ENCODE measurements at regions not wholly inside any gene's neighbourhood (a gene's known extent, or its start where the extent isn't known, plus 50 kb on each side); places are given as distances from the start of the nearest gene placed in this dataset.
A peak's percentile ranks its signal among the peaks of the same experiment; 100 is the strongest.

- no peak for DNase-seq (ENCODE audit: low read depth in 3 of 3)
Observed at GRCh38 chr3:160130071-160130470, 95.2 kb upstream of the C3orf80 start.

GRCh38 chr3:160130950-160131349, 94.3 kb upstream of the C3orf80 start:
- DNase-seq (ENCODE audit: low read depth in 3 of 3) = no peak

- no peak for DNase-seq (ENCODE audit: low read depth in 3 of 3)
Observed at GRCh38 chr3:160132226-160132625, 93.0 kb upstream of the C3orf80 start.

GRCh38 chr3:160133757-160134156, 91.5 kb upstream of the C3orf80 start:
- no peak for DNase-seq (ENCODE audit: low read depth in 3 of 3)

- no peak for DNase-seq (ENCODE audit: low read depth in 3 of 3)
Observed at GRCh38 chr3:160134454-160134853, 90.8 kb upstream of the C3orf80 start.

GRCh38 chr3:160134964-160135363, 90.3 kb upstream of the C3orf80 start:
- DNase-seq (ENCODE audit: low read depth in 3 of 3) = no peak

GRCh38 chr3:160135851-160136250, 89.4 kb upstream of the C3orf80 start:
- no peak for DNase-seq (ENCODE audit: low read depth in 3 of 3)

- DNase-seq (ENCODE audit: low read depth in 3 of 3) = no peak
Observed at GRCh38 chr3:160136421-160136820, 88.8 kb upstream of the C3orf80 start.

- no peak for DNase-seq (ENCODE audit: low read depth in 3 of 3)
Observed at GRCh38 chr3:160139291-160139690, 85.9 kb upstream of the C3orf80 start.

- peak in 2 of 3 donors; percentile 6 to 22 for DNase-seq (ENCODE audit: low read depth in 3 of 3)
Observed at GRCh38 chr3:160140756-160141155, 84.5 kb upstream of the C3orf80 start.

- no peak for DNase-seq (ENCODE audit: low read depth in 3 of 3)
Observed at GRCh38 chr3:160141485-160142185, 83.6 kb upstream of the C3orf80 start.

- no peak for DNase-seq (ENCODE audit: low read depth in 3 of 3)
Observed at GRCh38 chr3:160143482-160143881, 81.7 kb upstream of the C3orf80 start.

- DNase-seq (ENCODE audit: low read depth in 3 of 3) = no peak
Observed at GRCh38 chr3:160150066-160150465, 75.2 kb upstream of the C3orf80 start.

- no peak for DNase-seq (ENCODE audit: low read depth in 3 of 3)
Observed at GRCh38 chr3:160150525-160150924, 74.7 kb upstream of the C3orf80 start.

- no peak for DNase-seq (ENCODE audit: low read depth in 3 of 3)
Observed at GRCh38 chr3:160152638-160153037, 72.6 kb upstream of the C3orf80 start.

- no peak for DNase-seq (ENCODE audit: low read depth in 3 of 3)
Observed at GRCh38 chr3:160154033-160154432, 71.2 kb upstream of the C3orf80 start.

GRCh38 chr3:160154596-160154995, 70.6 kb upstream of the C3orf80 start:
- no peak for DNase-seq (ENCODE audit: low read depth in 3 of 3)

- DNase-seq (ENCODE audit: low read depth in 3 of 3) = no peak
Observed at GRCh38 chr3:160157321-160157720, 67.9 kb upstream of the C3orf80 start.

GRCh38 chr3:160159341-160159740, 65.9 kb upstream of the C3orf80 start:
- no peak for DNase-seq (ENCODE audit: low read depth in 3 of 3)

- DNase-seq (ENCODE audit: low read depth in 3 of 3) = no peak
Observed at GRCh38 chr3:160159806-160160205, 65.4 kb upstream of the C3orf80 start.

- no peak for DNase-seq (ENCODE audit: low read depth in 3 of 3)
Observed at GRCh38 chr3:160161921-160162320, 63.3 kb upstream of the C3orf80 start.

- no peak for DNase-seq (ENCODE audit: low read depth in 3 of 3)
Observed at GRCh38 chr3:160162440-160162839, 62.8 kb upstream of the C3orf80 start.

- no peak for DNase-seq (ENCODE audit: low read depth in 3 of 3)
Observed at GRCh38 chr3:160163229-160163878, 61.9 kb upstream of the C3orf80 start.

GRCh38 chr3:160168246-160168645, 57.0 kb upstream of the C3orf80 start:
- DNase-seq (ENCODE audit: low read depth in 3 of 3) = no peak
